ENCODE measurements at regions not wholly inside any gene's neighbourhood (a gene's known extent, or its start where the extent isn't known, plus 50 kb on each side); places are given as distances from the start of the nearest gene placed in this dataset.

DNA sequence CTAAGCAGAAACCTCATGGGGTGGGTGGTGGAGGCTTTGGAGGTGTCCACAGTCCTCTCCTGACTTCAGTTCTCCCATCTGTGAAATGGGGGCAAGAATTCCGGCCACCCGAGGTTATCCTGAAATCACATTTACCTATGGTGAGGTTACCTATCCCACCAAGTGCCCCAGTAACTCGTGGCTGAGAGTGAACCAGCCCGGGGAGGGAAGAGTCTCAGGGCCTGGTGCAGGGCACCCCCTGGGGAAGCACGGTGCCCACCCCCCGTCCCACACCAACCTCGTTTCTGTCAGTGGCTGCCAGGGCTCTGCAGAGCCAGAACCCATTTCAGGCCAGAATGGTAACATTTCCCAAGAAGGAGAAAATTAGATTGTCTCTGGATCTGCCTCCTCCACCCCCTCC lies 83.7 kb upstream of the VSTM2B start:
- H3K36me3 ChIP-seq = no peaks in the 10 kb centered on the region
- H3K4me1 ChIP-seq = no peaks in the 10 kb centered on the region
- peaks cover 0 to 6% (median 0%) of the 10 kb centered on the region in 4 donors for H3K9me3 ChIP-seq
- H3K27ac ChIP-seq = no peak overlapping the region
- no peak overlapping the region for H3K4me3 ChIP-seq
- 77% methylated on average over 7 of the region's 7 CpGs for WGBS, 2 donors
- DNase-seq = no peak
- TF ChIP-seq, protein P1, sequence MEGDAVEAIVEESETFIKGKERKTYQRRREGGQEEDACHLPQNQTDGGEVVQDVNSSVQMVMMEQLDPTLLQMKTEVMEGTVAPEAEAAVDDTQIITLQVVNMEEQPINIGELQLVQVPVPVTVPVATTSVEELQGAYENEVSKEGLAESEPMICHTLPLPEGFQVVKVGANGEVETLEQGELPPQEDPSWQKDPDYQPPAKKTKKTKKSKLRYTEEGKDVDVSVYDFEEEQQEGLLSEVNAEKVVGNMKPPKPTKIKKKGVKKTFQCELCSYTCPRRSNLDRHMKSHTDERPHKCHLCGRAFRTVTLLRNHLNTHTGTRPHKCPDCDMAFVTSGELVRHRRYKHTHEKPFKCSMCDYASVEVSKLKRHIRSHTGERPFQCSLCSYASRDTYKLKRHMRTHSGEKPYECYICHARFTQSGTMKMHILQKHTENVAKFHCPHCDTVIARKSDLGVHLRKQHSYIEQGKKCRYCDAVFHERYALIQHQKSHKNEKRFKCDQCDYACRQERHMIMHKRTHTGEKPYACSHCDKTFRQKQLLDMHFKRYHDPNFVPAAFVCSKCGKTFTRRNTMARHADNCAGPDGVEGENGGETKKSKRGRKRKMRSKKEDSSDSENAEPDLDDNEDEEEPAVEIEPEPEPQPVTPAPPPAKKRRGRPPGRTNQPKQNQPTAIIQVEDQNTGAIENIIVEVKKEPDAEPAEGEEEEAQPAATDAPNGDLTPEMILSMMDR (IDR thresholded peaks at IDR 0.05) = no peak
- TF ChIP-seq EP300 (IDR thresholded peaks at IDR 0.05) = no peak
- intact Hi-C loops (cut with DNase I) = no loop called here
- H3K27me3 ChIP-seq = peaks cover 0 to 18% (median 0%) of the 10 kb centered on the region in 3 donors

DNA sequence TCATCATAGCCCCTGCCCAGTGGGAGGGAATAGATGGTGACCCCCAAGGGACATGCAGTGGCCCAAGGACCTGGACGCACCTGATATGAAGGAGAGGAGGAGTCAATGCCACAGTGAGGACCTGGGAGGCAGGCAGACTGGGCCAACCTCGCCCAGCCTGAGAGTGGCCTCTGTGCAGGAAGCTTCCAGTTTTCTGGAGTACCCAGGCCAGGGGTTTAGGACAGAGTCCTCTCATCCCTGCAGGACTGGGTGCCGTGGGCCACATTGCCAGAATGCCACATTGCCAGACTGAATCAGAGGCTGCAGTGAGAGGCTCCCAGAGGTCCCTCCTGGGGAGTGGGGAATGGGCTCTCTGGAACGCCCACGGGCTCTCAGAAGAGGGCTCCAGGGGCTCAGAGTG lies 82.9 kb upstream of the VSTM2B start:
- TF ChIP-seq POLR2A (IDR thresholded peaks at IDR 0.05) (no peak), EP300 (IDR thresholded peaks at IDR 0.05) (no peak), POLR2AphosphoS5 (IDR thresholded peaks at IDR 0.05) (no peak)
- TF ChIP-seq, protein P1 (IDR thresholded peaks at IDR 0.05) = no peak
- peaks cover 0 to 6% (median 0%) of the 10 kb centered on the region in 4 donors for H3K9me3 ChIP-seq
- H3K27me3 ChIP-seq = peaks cover 0 to 18% (median 0%) of the 10 kb centered on the region in 3 donors
- no peak for DNase-seq
- no peaks in the 10 kb centered on the region for H3K36me3 ChIP-seq
- intact Hi-C loops (cut with DNase I) = no loop called here
- no peak overlapping the region for H3K4me3 ChIP-seq
- H3K27ac ChIP-seq = no peak overlapping the region
- H3K4me1 ChIP-seq = no peaks in the 10 kb centered on the region
- 54 to 63% methylated on average over 5 of the region's 5 CpGs for WGBS, 2 donors

DNA sequence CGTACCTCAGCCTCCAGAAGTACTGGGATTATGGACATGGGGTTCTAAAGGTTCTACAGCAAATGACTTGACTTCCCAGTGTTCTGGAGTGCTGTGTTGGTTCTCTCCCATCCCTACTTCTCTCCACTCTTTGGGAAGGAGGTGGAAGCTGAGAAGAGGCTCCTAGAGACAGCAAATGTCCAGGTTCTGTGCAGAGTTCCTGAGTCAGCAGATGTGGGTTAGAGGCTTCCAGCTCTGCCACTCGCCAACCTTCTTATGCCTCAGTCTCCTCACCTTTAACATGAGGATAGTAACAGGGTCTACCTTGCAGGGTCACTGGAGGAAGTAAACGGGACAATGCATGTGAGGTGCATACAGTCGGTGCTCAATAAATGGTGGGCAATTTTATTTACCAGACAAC lies 80.5 kb upstream of the VSTM2B start:
- intact Hi-C loops (cut with DNase I) = no loop called here
- Histone ChIP-seq H3K27me3 (peaks cover 0 to 18% (median 0%) of the 10 kb centered on the region in 3 donors), H3K27ac (no peak overlapping the region), H3K4me1 (no peaks in the 10 kb centered on the region), H3K4me3 (no peak overlapping the region), H3K9me3 (peaks cover 0 to under 1% (median 0%) of the 10 kb centered on the region in 4 donors), H3K36me3 (no peaks in the 10 kb centered on the region)
- WGBS, 2 donors = 74 to 80% methylated on average over 4 of the region's 4 CpGs
- TF ChIP-seq POLR2AphosphoS5 (IDR thresholded peaks at IDR 0.05) = no peak
- TF ChIP-seq, protein P1 (IDR thresholded peaks at IDR 0.05) = no peak
- no peak for TF ChIP-seq EP300 (IDR thresholded peaks at IDR 0.05)
- TF ChIP-seq POLR2A (IDR thresholded peaks at IDR 0.05) = no peak
- DNase-seq = no peak

DNA sequence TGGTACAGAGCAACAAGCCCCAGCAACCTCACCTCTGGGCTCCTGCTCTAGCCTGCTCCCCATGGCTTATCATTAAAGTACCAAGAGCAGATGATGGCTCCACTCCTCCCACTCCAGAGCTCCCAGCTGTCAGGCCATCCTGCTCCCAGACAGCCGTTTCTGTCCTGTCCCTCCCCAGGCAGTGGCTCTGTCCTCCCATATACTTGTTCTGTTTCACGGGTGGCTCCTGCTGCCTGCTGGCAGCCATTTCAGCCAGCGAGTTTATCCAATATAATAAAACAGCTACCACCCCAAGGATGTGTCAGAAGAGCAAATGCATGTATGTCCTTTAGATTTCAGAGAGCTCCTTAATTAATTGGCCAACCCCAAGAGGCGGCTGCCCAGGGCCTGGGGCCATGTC lies 79.4 kb upstream of the VSTM2B start:
- 55 to 64% methylated on average over 4 of the region's 4 CpGs for WGBS, 2 donors
- no peaks in the 10 kb centered on the region for H3K9me3 ChIP-seq
- DNase-seq = no peak

More for the DNA sequence above, 79.4 kb upstream of the VSTM2B start:
- intact Hi-C loops (cut with DNase I) = no loop called here
- no peaks in the 10 kb centered on the region for H3K4me1 ChIP-seq
- no peak overlapping the region for H3K27ac ChIP-seq
- no peaks in the 10 kb centered on the region for H3K36me3 ChIP-seq
- no peak overlapping the region for H3K4me3 ChIP-seq
- H3K27me3 ChIP-seq = peaks cover 0 to 18% (median 0%) of the 10 kb centered on the region in 3 donors
- TF ChIP-seq POLR2A (IDR thresholded peaks at IDR 0.05) (no peak), POLR2AphosphoS5 (IDR thresholded peaks at IDR 0.05) (no peak), EP300 (IDR thresholded peaks at IDR 0.05) (no peak)
- TF ChIP-seq, protein P1 (IDR thresholded peaks at IDR 0.05) = no peak
